ENCODE measurements at regions not wholly inside any gene's neighbourhood (a gene's known extent, or its start where the extent isn't known, plus 50 kb on each side); places are given as distances from the start of the nearest gene placed in this dataset.
"Not testable (repeated sequence)": the region's sequence is repeated elsewhere in the genome, so short reads cannot be mapped to it uniquely, and the experiment has no call there.

- DNase-seq (ENCODE audit: extremely low read depth, low read depth) = no peak
- TF ChIP-seq, protein P1, sequence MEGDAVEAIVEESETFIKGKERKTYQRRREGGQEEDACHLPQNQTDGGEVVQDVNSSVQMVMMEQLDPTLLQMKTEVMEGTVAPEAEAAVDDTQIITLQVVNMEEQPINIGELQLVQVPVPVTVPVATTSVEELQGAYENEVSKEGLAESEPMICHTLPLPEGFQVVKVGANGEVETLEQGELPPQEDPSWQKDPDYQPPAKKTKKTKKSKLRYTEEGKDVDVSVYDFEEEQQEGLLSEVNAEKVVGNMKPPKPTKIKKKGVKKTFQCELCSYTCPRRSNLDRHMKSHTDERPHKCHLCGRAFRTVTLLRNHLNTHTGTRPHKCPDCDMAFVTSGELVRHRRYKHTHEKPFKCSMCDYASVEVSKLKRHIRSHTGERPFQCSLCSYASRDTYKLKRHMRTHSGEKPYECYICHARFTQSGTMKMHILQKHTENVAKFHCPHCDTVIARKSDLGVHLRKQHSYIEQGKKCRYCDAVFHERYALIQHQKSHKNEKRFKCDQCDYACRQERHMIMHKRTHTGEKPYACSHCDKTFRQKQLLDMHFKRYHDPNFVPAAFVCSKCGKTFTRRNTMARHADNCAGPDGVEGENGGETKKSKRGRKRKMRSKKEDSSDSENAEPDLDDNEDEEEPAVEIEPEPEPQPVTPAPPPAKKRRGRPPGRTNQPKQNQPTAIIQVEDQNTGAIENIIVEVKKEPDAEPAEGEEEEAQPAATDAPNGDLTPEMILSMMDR (IDR thresholded peaks at IDR 0.05; ENCODE audit: low read depth, low read length, missing control alignments) = no peak
- no peak overlapping the region for H3K4me3 ChIP-seq (replicated peaks; ENCODE audit: low read depth, low read length)
Observed at GRCh38 chr22:34804604-34805003, 261.4 kb upstream of the ISX start.

- DNase-seq (ENCODE audit: extremely low read depth, low read depth) = no peak
- H3K4me3 ChIP-seq (replicated peaks; ENCODE audit: low read depth, low read length) = no peak overlapping the region
- TF ChIP-seq, protein P1 (IDR thresholded peaks at IDR 0.05; ENCODE audit: low read depth, low read length, missing control alignments) = no peak
Observed at GRCh38 chr22:34805771-34806170, 260.2 kb upstream of the ISX start.

- H3K4me3 ChIP-seq (replicated peaks; ENCODE audit: low read depth, low read length) = no peak overlapping the region
- no peak for DNase-seq (ENCODE audit: extremely low read depth, low read depth)
- TF ChIP-seq, protein P1 (IDR thresholded peaks at IDR 0.05; ENCODE audit: low read depth, low read length, missing control alignments) = no peak
Observed at GRCh38 chr22:34808618-34809017, 257.3 kb upstream of the ISX start.

DNA sequence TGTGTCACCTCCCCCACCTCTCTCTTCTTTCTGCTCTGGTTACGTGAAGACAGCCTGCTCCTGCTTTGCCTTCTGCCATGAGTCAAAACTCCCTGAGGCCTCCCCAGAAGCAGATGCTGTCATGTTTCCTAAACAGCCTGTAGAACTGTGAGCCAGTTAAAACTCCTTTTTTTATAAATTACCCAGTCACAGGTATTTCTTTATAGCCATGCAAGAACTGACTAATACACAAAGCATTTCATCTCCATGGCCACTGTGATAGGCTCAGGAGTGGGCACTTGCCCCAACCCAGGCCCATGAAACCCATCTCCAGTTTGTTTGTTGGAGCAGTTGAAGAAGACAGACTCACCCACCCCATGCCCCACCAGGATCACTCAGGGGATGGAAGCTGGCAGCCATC, 253.3 kb upstream of the ISX start:
- DNase-seq (ENCODE audit: extremely low read depth, low read depth) = no peak
- TF ChIP-seq, protein P1 (IDR thresholded peaks at IDR 0.05; ENCODE audit: low read depth, low read length, missing control alignments) = no peak
- H3K4me3 ChIP-seq (replicated peaks; ENCODE audit: low read depth, low read length) = no peak overlapping the region

- TF ChIP-seq, protein P1 (IDR thresholded peaks at IDR 0.05; ENCODE audit: low read depth, low read length, missing control alignments) = no peak
- no peak for DNase-seq (ENCODE audit: extremely low read depth, low read depth)
- H3K4me3 ChIP-seq (replicated peaks; ENCODE audit: low read depth, low read length) = no peak overlapping the region
Observed at GRCh38 chr22:34814260-34815025, 251.5 kb upstream of the ISX start.

DNA sequence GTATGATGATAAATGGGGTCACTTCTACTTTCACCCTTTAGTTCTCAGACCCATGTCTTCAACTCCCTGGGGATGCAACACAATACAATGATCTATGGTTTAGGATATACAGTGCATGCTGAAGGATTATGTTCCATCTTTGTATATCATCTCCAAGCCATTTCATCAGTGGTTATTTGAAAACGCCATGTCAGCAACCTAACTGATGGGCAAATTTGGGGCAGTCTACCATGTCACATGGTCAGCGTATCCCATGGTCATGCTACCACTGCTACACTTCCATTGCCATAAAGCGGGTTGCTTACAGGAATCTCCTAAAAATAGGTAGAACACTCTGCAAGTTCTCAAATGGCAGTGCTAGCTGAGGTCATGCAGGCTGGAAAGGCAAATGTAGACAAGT, 236.5 kb upstream of the ISX start:
- no peak for DNase-seq (ENCODE audit: extremely low read depth, low read depth)
- no peak overlapping the region for H3K4me3 ChIP-seq (replicated peaks; ENCODE audit: low read depth, low read length)
- TF ChIP-seq, protein P1 (IDR thresholded peaks at IDR 0.05; ENCODE audit: low read depth, low read length, missing control alignments) = no peak

DNA sequence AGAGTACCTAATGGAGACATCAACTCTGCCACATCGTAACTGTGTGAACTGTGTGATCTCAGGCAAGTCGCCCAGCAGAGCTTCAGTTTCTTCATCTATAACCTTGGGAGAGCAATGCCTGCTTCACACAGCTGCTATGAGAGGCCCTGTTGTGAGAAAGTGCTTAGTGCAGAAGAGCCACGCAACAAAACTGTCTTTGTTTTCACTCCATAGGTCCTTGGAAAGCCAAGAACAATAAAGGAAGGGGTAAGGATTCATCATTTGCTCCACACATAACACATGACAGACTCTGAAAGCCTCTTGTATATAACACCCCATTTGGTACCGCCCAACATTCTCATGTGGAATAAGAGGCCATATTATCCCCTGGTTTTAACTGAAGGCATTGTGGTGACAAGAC, 231.9 kb upstream of the ISX start:
- H3K4me3 ChIP-seq (replicated peaks; ENCODE audit: low read depth, low read length) = no peak overlapping the region
- DNase-seq (ENCODE audit: extremely low read depth, low read depth) = no peak
- TF ChIP-seq, protein P1 (IDR thresholded peaks at IDR 0.05; ENCODE audit: low read depth, low read length, missing control alignments) = no peak

DNA sequence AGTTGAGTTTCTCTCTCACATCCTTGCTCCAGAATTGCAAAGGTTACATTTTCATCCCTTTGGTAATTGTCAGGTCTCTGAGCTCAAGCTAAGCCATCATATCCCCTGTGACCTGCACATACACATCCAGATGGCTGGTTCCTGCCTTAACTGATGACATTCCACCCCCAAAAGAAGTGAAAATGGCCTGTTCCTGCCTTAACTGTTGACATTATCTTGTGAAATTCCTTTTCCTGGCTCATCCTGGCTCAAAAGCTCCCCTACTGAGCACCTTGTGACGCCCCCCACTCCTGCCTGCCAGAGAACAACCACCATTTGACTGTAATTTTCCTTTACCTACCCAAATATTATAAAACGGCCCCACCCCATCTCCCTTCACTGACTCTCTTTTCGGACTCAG, 231.4 kb upstream of the ISX start:
- not testable (repeated sequence) for H3K4me3 ChIP-seq (replicated peaks; ENCODE audit: low read depth, low read length)

More for the DNA sequence above, 231.4 kb upstream of the ISX start:
- DNase-seq (ENCODE audit: extremely low read depth, low read depth) = not testable (repeated sequence)

Data from HFF-Myc (cell line).